HPDE6-E6E7 (cell line): ENCODE measurements at regions not wholly inside any gene's neighbourhood (a gene's known extent, or its start where the extent isn't known, plus 50 kb on each side); places are given as distances from the start of the nearest gene placed in this dataset.
"Not testable (repeated sequence)": the region's sequence is repeated elsewhere in the genome, so short reads cannot be mapped to it uniquely, and the experiment has no call there.

Experiments
- DNase-seq: peaks from one replicate; pipeline ENCODE4 v3.0.0; 2011; ENCODE audit warnings: missing footprints; ENCODE audit errors: extremely low spot score

DNA sequence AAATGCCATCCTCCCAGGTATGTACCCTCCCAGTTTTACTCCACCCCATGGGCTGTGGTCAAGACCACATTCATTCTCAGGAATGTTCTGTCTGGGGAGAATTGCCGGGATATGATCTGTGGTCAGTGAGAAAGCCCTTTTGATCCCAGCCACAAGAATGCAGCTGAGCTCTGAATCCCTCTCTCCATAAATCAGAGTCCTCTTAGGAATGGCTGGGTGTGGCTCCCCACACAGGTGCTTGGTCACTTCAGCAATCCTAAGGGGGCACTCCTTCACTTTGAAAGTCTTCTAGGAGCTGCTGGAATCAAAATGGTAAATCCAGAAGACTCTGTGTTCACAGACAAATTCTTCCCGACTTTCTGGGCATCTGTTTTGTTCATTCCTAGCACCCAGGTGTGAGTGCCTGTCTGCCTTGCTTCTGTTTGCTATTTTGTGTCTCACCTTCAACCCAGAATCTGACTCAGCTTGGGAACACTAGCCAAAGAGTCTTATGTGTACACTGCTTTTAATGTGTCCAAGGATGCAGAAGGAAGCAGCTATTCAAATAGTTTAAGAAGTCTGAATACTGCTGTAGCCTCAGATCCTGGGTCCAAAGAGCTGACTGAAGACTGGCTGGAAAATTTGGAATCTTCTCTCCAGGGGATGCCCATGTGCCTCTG lies 144.6 kb upstream of the CDKN3 start:
- peak; percentile 31 for DNase-seq

DNA sequence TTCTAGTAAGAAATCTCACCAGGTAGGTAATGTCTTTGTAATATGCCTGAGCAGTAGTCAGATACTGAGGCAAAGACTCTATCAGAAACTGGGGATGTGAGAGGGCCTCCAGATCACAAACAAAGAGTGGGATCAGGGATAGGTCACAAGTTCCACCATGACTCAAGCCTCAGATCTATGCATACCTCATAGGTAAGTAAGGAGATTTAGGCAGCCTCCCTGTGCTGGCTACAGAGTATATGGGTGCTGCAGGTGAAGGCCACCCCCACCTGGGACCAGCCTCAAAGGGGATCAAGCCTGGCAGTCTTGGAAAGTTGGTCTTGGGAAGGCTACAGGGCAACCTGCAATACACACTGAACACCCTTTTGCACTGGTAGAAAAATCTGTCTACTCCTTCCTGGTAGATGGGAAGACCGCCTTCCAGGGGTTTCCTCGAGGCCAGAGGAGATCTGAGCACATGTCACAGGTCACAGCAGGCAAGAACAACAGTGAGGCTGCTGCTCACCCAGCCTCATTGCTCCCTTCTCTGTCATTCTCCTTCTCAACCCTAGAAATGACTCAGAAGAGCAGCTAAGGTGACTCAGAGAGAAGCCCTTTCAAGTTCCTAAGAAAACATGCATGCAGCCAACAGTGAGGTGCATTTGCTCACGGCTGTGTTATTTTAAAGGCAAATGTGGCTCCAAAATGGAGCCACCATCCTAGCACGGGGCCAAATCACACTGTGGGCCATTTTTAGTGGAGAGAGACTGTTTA lies 143.4 kb upstream of the CDKN3 start:
- DNase-seq: peak; percentile 82

DNA sequence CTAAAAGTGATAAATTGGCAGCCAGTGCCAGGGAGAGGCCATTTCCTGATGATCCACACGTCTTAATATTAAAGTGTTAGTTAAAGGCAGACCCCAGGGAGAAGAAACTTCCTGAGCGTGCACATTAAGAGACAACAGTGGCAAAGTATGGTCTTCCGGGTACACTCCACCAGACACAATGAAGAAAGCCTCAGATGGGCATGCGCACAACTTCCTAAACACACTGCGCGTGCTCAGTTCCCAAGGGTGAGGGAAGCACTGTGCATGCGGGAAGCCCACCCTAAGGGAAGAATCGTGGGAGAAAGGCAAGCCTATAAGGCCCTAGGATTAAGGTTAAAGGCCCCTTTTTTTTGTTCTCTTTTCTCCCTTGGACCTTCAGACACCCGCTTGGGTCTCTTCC lies 140.7 kb upstream of the CDKN3 start:
- DNase-seq: no peak

DNA sequence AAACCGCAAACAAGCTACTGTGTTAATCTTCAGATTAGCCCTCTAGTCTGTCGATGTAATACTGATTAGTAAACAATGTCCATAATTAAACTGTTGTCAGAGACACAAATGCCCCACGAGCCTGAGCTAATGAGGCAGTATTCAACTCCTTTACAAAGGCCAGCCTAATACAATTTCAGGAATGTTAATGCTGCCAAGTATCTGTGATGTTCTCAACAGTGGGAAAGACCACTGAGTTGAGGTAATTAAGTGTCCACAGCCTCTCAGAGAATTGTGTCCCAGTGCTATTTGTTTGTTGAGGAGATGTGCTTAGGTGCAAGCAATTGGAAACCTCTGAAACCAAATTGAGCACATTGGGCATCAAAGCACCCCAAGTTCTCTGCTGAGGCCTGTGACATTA lies 139.4 kb upstream of the CDKN3 start:
- no peak for DNase-seq

DNA sequence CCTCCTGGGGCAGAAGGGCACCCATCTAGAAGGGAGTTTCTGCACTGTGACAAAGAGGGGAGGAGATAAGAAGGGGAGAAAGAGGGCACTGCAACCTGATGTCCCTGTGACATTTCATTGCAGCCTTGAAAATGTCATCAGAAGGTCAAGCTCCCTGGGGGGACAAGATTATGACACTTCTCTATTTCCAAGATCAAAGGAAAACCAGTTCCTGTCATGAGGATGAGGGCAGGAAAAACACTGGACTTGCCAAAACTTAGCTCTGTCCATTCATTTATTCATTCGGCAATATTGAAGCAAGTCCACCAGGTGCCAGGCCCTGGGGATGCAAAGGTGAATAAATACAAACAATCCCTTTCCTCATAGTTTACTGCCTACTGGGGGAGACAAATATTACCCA lies 138.4 kb upstream of the CDKN3 start:
- no peak for DNase-seq

DNA sequence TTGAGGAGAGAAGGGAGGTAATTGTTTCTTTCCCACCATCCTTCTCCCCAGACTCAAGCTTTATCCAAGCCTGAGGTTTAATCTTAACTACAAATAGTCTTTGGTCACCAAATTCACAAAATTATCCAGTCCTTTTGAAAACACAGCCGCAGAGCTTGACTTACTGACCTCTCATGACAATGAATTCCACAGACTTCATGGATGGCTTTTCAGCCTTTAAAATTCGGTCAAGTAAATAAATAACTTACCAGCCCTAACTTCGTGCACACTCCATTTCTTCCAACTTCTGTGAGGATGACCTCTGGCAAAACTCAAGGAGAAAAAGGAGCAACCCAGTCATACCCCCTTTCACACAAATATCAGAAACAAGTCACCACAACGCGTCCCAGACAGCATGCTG lies 137.0 kb upstream of the CDKN3 start:
- DNase-seq: no peak

DNA sequence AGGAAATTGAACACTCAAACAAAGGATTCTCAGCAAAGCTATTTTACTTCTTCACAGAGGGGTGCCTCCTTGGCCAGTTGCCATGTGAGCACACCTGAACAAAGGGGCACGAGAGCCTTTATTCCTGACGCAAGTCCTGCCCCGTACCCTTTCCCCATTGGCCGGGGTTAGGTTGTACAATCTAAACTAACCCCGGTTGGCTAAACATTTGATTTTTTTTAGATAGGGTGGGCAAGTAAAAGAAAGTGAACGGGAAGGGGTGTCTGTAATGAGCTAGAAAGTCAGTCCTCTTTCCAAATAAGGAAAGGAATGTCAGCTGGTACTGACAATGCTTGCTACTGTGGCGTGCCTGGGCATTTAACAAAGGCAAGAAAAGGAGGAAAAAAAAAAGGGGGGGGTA lies 135.5 kb upstream of the CDKN3 start:
- no peak for DNase-seq

DNA sequence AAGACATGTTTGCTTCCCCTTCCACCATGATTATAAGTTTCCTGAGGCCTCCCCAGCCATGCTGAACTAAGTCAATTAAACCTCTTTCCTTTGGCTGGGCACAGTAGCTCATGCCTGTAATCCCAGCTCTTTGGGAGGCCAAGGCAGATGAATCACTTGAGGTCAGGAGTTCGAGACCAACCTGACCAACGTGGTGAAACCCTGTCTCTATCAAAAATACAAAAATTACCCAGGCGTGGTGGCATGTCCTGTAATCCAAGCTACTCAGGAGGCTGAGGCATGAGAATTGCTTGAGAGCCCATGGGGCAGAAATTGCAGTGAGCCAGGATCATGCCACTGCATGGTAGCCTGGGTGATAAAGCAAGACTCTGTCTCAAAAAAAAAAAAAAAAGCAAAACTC lies 130.2 kb upstream of the CDKN3 start:
- not testable (repeated sequence) for DNase-seq

DNA sequence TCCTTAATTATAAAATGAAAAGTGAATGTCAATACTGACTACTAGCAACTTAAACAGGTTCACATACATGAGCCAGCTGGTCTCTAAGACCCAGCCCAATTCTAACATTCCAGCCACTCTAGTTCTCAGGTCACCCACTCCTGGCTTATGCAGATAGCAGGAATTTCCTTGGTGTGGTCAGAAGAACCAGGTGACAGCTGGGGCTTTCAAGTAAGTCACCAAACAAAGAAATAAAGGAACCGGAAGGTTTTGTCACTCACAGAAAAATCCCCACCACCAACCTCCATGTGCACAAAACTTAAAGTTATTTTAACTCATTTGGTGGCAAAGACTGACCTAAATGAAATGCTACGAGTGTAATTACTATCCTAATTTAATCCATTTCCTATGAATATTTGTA lies 129.6 kb upstream of the CDKN3 start:
- no peak for DNase-seq

DNA sequence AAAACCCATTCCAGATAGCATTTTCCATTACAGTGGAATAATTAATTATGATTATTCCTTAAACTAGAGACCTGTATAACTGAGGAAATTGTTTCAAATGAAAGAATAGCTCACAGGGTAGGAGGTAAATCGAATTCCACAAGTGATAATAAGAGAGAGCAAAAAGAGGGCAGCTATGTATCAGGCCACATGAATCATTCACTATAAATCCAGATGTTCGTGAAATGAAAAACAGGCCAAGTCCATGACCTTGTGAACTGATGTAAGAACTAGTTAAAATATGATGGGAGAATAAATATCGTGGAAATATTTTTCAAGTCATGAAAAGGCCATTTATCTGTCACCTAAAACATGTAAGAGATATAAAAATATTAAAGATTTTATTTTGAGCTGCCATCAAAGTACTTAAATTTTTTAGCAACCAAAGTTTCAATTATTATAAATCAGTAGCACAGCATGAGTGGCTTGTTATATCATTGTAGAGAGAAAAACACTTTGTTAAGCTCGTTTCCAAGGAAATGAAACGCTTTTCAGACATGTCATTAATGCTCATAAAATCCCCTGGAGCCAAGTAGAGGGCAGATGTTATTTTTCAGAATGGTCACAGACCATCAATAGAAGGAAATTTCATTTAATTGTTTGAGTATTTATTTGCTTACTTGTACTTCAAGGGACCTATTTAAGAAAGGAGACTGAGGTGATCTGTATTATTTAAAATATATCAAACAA lies 120.6 kb upstream of the CDKN3 start:
- DNase-seq: no peak

DNA sequence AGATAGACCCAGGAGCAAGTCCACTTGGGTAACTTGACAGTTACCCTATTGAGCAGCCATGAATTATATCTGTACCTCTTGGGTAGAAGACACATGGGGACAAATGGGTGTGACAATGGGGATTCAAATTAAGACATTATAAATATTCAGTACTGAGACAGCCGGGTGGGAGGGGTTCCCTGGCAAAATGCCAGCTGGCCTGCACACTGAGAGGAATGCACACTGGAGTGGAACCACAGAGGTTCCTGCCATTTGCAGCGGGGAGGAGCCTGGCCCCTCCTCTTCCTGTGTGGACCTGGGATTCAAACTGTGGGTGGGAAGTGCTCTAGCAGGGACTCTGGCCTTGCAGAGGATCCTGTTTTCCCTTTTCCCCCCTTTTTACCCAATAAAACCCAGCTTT lies 118.7 kb upstream of the CDKN3 start:
- DNase-seq: no peak

DNA sequence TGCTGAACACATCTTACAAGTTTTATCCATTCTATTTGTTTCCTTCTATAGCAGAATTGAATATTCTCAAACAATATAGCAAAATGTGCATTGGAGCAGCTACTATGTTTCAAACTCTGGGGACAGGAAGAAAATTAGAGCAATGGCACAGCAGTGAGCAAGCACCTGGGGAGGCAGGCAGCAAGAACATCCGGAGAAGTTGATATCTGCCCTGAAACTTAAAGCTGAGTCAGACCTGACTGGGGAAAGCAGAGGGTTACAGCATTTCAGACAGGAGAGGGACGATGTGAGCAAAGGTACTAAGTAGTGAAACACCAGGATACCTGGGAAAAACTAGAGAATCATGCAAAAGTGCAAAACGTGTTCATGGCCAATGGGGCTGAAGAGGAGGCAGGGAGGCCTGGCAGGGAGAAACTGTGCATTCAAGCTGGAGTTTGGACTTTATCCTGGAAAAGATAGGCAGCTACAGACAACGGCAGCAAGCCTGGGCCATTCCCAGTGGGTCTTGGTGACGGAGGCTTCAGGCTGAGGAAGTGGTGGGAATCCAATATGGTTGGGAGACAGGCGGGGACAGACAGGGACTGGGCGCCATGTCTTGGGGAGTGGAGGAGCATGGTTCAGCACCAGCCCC lies 118.0 kb upstream of the CDKN3 start:
- no peak for DNase-seq

DNA sequence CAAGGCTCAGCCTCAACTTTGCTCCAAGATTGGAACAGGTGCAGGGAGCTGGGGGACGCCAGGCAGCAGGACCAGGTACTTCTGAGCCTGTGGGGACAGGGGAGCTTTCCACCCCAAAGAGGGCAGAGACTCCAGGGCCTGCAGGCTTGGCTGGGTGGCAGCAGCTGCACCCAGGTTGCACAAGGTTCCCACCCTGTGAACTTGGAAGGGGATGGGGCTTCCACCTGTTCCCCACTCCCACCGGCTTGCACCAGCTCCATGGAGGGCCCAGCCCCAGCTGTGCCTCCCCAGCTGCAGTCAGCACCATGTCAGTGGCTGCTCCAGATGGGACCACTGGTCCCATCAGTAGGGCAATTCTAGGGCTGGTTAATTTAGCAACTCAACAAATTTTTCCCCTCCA lies 114.0 kb upstream of the CDKN3 start:
- no peak for DNase-seq

DNA sequence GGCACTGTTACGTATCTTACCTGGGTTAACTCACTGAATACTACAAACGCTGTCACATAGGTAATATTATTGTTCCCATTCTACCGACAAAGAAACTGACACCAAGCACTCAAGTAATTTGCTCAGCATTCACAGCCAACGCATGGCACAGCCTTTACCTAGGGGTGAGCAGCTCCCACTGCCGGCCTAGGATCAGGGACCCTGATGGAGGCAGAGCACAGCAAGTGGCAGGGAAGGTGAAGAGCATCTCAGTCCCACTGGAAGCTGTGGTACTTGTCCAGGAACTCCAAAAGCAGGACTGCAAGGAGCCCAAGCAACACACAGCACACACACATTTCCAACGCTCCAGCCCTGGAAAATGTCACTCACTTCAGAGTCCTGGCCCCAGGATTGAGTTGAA lies 111.8 kb upstream of the CDKN3 start:
- no peak for DNase-seq

DNA sequence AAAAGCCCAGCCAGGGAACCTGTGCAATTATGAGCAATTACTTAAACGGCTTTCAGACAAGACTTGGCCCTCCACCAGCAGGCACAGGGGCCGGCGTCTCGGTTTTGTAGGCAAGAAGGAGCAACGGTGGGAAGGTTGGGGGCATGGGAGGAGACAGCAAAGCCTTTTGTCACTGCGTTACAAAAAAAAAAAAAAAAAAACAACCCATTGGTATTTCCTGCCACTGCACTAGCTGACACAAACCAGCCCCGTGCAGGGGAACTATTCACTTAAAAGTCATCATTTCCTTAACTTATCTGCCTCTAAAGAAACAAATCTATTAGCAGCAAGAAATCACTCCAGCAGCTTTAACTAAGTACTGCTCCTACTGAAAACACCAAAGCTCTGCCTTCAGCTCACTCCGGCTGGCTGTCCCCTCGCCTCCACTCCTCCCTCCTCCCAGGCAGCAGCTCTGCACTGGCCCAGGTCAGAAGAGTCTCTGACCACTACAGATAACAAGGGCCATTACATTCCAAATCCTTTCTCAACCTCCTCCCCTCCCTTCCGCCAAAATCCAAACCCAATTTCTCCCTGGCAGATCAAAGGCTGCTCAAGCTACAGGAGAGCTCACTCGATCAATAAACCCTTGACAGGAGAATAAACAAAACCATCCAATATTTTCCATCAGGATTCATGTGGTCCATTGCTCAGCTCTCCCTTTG lies 105.2 kb upstream of the CDKN3 start:
- no peak for DNase-seq

DNA sequence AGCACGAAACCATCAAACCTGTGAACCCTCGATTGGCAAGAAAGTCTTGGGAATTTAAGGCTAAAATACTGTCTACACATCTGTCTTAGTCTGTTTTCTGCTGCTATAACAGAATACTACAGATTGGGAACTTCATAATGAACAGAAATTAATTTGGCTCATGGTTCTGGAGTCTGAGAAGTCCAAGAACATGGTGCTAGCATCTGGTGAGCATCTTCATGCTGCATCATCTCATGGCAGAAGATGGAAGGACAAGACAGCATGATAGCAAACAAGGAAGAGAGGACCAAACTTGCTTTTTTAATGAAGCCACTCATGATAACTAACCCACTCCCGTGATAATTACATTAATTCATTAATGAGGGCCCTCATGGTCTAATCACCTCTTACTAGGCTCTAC lies 102.0 kb upstream of the CDKN3 start:
- DNase-seq: no peak

DNA sequence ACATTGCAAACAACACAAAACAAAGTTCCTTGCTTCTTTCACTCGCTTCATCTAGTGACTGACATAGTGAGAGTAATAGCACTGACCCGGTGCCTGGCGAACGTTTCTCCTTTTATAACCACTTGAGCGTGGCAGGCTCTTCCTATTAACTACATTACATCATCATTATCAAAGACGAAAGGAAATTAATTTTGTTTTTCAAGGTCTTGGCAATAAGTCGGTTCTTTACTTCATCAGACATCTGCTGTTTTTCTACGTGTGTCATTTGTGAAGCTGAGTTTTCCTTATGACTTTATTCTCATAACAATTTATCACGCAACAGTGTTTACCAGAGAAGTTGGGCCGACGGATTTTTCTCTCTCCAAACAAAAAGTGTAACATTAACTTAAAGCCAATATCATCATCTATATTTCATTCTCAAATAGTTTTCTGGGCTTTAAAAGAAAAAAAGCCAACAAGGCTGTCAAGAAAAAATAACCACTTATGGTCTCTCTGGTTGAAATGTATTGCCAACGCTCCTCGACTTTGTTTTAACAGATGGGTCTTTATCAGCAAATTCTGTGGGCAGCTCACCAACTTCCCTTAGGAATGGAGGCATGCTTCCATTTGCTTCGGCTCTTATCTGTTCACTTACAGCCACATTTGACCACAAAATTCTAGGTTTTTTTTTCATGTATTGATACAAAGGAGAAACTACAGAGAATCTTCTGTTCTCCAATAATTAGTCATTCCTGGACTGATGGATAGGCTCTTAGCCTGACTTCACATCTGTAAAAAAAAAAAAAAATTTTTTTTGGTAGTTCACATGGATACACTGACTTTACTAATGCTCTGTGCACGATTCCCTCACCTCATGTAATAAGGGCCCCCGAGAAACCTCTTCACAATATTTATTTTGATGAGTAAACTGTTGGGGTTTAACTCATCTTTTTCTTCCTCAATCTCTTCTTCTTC lies 97.1 kb upstream of the CDKN3 start:
- no peak for DNase-seq

DNA sequence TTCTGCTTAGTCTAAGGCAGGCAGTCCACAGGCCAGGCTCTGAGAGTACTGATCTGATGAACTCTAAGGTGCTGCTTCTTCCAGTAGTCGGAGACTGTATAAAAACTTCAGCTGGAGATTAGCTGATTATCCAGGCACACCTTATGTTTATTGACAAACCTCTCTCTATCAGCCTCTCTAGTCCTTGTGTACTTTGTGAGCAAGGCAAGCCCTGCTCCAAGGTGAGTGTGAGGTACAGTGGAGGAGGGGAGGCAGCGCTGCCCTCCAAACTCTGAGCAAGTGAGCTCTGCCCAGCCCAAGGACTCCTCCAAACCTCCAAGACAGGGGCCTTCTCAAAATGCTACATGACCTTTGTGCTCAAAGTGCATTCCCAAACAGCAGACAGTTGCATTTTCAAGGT lies 95.9 kb upstream of the CDKN3 start:
- no peak for DNase-seq

DNA sequence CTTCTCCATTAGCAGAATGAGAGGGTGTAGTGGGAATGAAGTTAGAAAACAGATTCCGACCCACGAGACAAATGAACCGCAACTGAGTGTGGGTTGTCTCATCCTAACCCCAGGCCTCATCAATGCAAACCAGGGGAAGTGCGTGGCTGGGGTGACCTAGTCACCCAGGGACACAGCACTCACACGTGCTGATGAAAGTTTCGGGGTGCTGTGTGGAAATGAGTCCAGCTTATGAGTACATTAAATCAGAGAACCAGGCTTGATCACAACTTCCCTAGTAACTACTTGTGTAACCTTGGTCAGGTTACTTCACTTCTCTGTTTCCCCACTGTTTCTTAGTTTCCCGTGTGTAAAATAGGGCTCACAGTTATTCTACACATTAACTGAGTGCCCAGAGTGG lies 95.4 kb upstream of the CDKN3 start:
- DNase-seq: no peak

DNA sequence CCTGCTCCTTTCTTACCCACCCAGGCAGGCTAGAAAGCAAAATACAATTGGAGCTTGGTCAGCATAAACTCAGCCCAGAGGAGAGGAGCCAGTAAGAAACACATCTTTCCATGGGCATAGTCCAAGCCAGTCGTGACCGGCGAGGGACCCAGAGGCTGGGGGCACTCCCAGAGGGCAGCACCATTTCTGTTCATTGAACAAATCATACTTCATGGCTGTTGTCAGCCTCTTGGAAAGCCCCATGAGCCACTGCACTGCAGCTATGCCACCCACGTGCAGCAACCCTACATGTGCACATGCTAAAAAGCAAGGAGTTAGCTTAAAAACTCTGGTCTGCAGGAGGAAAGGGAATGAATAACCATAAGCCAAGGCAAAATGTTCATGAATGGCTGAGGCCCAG lies 90.0 kb upstream of the CDKN3 start:
- DNase-seq: no peak

DNA sequence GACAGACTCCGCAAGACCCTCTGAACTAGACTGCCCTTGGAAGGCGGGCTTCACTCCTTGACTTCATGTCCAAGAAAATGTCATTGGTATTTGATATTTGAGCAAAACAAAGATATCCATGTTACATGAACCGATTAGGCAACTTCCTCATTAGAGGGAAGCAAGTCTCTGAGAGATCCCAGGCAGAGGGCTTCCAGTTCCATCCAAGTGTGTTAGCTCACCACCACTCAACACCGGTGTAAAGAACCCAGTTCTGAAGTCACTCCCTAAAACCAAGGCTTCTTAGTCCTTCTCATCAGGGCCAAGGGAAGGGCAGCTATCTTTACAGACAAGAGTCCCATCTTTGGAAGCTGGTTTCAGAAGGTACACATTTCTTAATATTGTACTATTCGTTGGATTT lies 87.2 kb upstream of the CDKN3 start:
- DNase-seq: no peak
